Upper lobe of right lung (tissue), 1 donor: ENCODE measurements at regions not wholly inside any gene's neighbourhood (a gene's known extent, or its start where the extent isn't known, plus 50 kb on each side); places are given as distances from the start of the nearest gene placed in this dataset.

Experiments
- ATAC-seq: fragments of 200-7000 bp; cut with Tn5 transposase; one replicate; pipeline ENCODE4 v1.9.1; 2020; ENCODE audit warnings: mild to moderate bottlenecking, moderate library complexity
- DNase-seq: peaks from one replicate; pipeline ENCODE4 v3.0.0-alpha.2; 2020
- H3K27ac ChIP-seq: fragments of 200-600 bp; one replicate; pipeline ENCODE4 v1.8.0; 2022
- H3K27me3 ChIP-seq: fragments of 200-600 bp; one replicate; pipeline ENCODE4 v1.8.0; 2022; ENCODE audit warnings: mild to moderate bottlenecking
- H3K36me3 ChIP-seq: fragments of 200-600 bp; one replicate; pipeline ENCODE4 v1.8.0; 2022
- H3K4me1 ChIP-seq: fragments of 200-600 bp; one replicate; pipeline ENCODE4 v1.8.0; 2022
- H3K4me3 ChIP-seq: fragments of 200-600 bp; one replicate; pipeline ENCODE4 v1.8.0; 2022; ENCODE audit warnings: mild to moderate bottlenecking
- H3K9me3 ChIP-seq: fragments of 200-600 bp; one replicate; pipeline ENCODE4 v1.8.0; 2022
- CTCF ChIP-seq: fragments of 200-600 bp; IDR thresholded peaks from one replicate; pipeline ENCODE4 v1.8.0; 2022; ENCODE audit warnings: antibody characterized with exemption
- intact Hi-C: fragments of 100-400 bp; cut with DNase I; formaldehyde crosslinking; loops from one replicate; pipeline ENCODE4 v1.11.0; 2022
- donor health status: DM: no; HTN: yes; CAD: no; lungs with severe emphysema.

GRCh38 chr4:90007494-90008167 is 113.0 kb downstream of the MMRN1 start:
- H3K4me1 ChIP-seq, result no peaks in the 10 kb centered on the region
- no peaks in the 10 kb centered on the region for H3K36me3 ChIP-seq
- intact Hi-C loops, result no loop called here
- ATAC-seq (no peak), DNase-seq (peak; percentile 39)
- no peak overlapping the region for H3K4me3 ChIP-seq
- no peak for TF ChIP-seq CTCF
- H3K27ac ChIP-seq, result no peak overlapping the region
- no peaks in the 10 kb centered on the region for H3K9me3 ChIP-seq
- H3K27me3 ChIP-seq, result no peaks in the 10 kb centered on the region

GRCh38 chr4:90012918-90013317 is 114.3 kb upstream of the CCSER1 start:
- no peak overlapping the region for H3K4me3 ChIP-seq
- H3K27ac ChIP-seq, result no peak overlapping the region
- H3K4me1 ChIP-seq, result no peaks in the 10 kb centered on the region
- intact Hi-C loops, result no loop called here
- DNase-seq, result no peak
- ATAC-seq, result no peak
- H3K27me3 ChIP-seq, result no peaks in the 10 kb centered on the region
- H3K9me3 ChIP-seq, result no peaks in the 10 kb centered on the region
- H3K36me3 ChIP-seq, result no peaks in the 10 kb centered on the region
- no peak for TF ChIP-seq CTCF

- Histone ChIP-seq H3K4me1 (no peaks in the 10 kb centered on the region), H3K36me3 (no peaks in the 10 kb centered on the region), H3K27me3 (no peaks in the 10 kb centered on the region), H3K9me3 (no peaks in the 10 kb centered on the region), H3K27ac (no peak overlapping the region), H3K4me3 (no peak overlapping the region)
- no peak for DNase-seq
- ATAC-seq, result no peak
- no peak for TF ChIP-seq CTCF
- intact Hi-C loops, result no loop called here
Observed at GRCh38 chr4:90024519-90024918, 102.7 kb upstream of the CCSER1 start.

- Histone ChIP-seq H3K27ac (no peak overlapping the region), H3K27me3 (no peaks in the 10 kb centered on the region), H3K36me3 (no peaks in the 10 kb centered on the region), H3K9me3 (no peaks in the 10 kb centered on the region), H3K4me1 (no peaks in the 10 kb centered on the region), H3K4me3 (no peak overlapping the region)
- peak; percentile 16 for TF ChIP-seq CTCF
- ATAC-seq (no peak), DNase-seq (no peak)
- intact Hi-C loops, result no loop called here
Observed at GRCh38 chr4:90025248-90025647, 101.9 kb upstream of the CCSER1 start.

- Histone ChIP-seq H3K36me3 (no peaks in the 10 kb centered on the region), H3K27me3 (no peaks in the 10 kb centered on the region), H3K9me3 (no peaks in the 10 kb centered on the region), H3K4me1 (no peaks in the 10 kb centered on the region), H3K4me3 (no peak overlapping the region), H3K27ac (no peak overlapping the region)
- no peak for DNase-seq
- intact Hi-C loops, result no loop called here
- TF ChIP-seq CTCF, result no peak
- no peak for ATAC-seq
Observed at GRCh38 chr4:90027565-90027964, 99.6 kb upstream of the CCSER1 start.

GRCh38 chr4:90028460-90028859 is 98.7 kb upstream of the CCSER1 start:
- Histone ChIP-seq H3K27me3 (no peaks in the 10 kb centered on the region), H3K27ac (no peak overlapping the region), H3K4me3 (no peak overlapping the region), H3K9me3 (no peaks in the 10 kb centered on the region), H3K4me1 (no peaks in the 10 kb centered on the region), H3K36me3 (no peaks in the 10 kb centered on the region)
- DNase-seq (no peak), ATAC-seq (no peak)
- TF ChIP-seq CTCF, result no peak
- intact Hi-C loops, result no loop called here
